ENCODE measurements at regions not wholly inside any gene's neighbourhood (a gene's known extent, or its start where the extent isn't known, plus 50 kb on each side); places are given as distances from the start of the nearest gene placed in this dataset.
"Not testable (repeated sequence)": the region's sequence is repeated elsewhere in the genome, so short reads cannot be mapped to it uniquely, and the experiment has no call there.

DNA sequence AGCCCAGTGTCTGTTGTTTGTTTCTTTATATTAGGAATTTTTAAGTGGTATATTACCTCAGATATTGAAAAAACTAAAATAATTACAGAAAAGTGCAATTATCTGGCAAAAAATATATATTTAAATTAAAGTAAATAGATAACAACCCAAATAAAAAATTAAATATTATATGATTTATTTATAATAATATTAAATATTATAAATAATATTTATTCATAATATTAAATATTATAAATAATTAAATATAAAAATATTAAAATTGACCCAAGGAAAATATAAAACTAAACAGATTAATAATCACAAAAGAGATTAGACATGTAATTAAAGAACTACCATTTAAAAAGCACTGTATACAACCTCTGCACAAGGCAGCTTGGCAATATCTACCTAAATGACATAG is 331.9 kb upstream of the POGK start:
- DNase-seq = no peak

DNA sequence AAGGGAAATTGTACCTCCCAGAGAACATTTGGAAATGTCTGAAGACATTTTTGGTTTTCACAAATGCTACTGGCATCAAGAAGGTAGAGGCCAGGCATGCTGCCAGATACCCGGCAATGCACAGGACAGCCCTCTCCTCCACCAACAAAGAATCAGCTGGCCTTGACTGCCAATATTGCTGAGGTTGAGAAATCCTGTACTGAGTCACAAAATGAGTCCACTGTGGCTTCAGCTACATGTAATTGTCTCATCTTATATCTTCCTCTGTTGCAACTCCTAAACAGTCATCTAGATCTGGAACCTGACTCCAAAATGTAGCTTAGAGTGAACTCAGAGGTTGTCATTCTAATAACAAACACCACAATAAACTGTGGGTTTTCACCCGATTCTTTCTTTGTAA is 327.5 kb upstream of the POGK start:
- no peak for DNase-seq

DNA sequence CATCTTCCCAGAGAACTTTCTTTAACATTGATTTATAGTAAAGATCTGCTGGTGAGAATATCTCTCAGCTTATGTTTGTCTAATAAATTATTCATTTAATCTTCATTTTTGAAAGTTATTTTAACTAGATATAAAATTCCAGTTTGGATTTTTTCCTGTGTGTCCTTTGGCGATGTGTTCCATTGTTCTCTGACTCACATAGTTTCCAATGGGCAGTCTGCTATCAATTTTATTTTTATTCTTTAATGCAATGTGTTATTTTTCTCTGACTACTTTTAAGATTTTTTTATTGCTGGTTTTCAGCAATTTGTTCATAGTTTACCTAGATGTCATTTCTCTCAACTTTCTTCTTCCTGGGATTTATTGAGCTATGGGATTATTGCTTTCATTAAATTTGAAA is 325.2 kb upstream of the POGK start:
- DNase-seq = no peak

DNA sequence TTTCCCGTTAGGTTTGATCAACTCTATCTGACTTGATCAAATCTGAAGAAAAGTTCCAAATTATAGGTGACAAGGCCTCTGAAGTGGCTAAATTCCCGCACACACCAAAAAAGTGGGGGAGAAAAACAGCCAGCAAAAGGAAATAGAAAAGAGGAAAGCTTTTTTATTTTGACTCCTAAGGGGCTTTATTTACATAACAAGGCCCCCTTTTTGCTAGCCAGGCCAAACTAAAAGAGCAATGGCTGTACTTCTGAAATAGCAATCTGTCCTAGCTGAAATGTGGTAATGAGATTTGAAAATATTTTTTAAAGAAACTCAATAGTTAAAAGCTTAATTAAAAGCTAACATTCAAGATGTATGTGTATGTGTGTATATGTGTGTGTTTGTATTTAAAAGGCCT is 311.5 kb upstream of the POGK start:
- no peak for DNase-seq

GRCh38 chr1:166538646-166539045 is 300.6 kb upstream of the POGK start:
- DNase-seq = no peak

GRCh38 chr1:166544036-166544435 is 295.2 kb upstream of the POGK start:
- DNase-seq = no peak

DNA sequence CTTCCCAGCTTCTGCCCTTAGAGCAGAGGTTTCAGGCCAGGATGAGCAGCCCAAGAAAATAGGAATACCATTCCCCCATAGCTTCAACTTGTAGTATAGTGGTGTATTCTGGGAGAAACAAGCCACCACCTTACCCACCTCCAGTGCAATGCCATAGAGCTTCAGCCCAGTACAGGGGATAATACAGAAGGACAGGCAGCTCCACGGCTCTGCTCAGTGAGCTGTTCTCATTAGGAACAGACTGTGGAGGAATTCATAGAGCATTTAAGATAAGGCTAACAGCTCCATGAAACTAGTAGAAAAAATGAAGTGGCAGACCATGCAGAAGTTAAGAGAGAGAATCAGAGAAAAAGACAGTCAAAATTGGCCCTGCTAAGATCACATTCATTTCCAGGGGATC is 294.7 kb upstream of the POGK start:
- DNase-seq = no peak

- DNase-seq = no peak
Measured at GRCh38 chr1:166552706-166553105, 286.6 kb upstream of the POGK start.

GRCh38 chr1:166570954-166571353 is 268.3 kb upstream of the POGK start:
- no peak for DNase-seq

- no peak for DNase-seq
Measured at GRCh38 chr1:166573199-166573598, 266.1 kb upstream of the POGK start.

DNA sequence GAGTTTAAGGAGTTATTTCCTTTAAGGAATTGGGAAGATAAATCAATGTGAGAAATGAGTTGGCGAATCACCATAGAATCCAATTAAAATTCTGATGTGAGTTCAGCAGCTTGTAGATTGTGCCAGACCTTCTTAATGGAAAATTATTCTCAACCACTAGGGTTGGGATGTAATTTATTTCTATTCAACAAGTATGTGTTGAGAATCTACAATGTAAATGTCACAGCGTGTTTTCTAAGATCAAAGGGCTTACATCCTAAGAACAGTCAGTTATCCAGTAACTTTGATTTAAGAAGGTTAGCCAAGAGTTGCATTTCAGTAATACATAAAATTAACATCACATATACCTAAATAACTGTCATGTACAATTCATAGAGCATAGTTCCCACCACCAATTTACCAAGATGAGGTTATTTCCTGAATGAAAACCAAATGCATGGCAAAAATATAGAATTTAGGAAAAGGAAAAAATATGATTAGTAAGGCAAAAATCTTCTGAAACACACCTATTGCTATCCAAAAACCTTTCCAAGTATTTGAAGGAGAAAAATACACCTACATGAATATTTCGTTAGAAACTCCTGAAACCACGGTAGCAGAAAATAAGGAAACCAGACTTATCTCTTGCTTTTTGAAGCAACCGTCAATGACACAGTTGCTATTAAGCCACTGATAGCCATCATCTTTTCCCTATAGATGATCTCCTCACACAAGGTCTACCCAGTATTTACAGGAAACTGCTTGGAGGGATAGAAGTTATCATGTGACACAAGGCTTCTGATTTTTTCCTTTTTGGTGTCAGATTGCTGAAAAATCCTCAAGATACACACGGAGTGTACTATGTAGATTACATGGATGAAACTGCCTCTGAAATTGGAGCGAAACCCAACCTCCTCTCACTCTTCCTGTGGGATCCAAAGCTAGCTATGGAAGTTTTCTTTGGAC is 259.4 kb upstream of the POGK start:
- no peak for DNase-seq

GRCh38 chr1:166588741-166589140 is 250.5 kb upstream of the POGK start:
- no peak for DNase-seq

- no peak for DNase-seq
Measured at GRCh38 chr1:166590161-166590560, 249.1 kb upstream of the POGK start.

GRCh38 chr1:166594646-166595045 is 244.6 kb upstream of the POGK start:
- no peak for DNase-seq

GRCh38 chr1:166597516-166597915 is 241.8 kb upstream of the POGK start:
- DNase-seq = no peak

DNA sequence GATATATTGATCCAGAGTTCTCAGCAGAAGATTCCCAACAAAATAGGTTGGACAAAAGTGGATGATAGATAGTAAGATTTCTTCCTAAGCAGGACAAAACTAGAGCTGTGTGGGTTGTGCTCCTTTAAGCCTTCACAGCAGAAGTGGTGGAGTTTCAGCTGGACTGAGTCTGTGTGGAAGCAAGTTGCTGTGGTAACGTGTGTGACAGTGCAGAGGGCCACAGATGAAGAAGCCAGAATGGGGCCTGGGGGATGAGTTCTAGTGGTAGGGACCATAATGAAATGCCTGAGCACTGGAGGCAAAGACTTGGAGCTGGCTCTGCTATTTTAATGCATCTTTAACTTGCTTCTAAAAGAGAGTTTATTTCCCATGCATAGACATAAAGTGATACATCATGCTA is 238.7 kb upstream of the POGK start:
- no peak for DNase-seq

DNA sequence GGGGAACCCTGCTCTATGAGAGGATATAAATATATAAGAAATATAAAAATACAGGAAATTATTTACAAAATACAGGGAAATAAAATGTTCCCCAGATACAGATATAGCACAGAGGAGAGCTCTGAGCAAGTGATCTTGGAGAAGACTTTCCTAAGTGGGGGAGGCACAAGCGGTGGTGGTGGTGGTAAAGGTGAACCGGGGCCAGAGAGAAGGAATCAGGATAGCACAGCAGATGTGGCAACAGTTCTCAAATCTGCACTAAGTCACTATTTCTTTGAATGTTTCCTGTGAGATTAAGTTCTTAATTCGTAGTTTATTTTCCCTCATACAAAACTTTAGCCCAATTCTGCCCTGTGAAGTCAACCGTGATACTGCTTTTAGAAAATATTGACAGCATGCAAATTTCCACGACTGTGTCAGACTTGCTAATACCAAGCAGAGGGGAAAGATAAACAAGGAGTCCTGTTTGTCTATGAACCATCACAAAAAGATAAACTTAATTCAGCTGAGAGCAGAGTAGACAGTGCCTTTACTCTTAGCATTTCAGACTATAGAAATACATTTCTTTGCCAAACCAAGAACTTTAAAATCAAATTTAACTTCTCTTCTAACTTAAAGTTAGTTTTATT is 237.5 kb upstream of the POGK start:
- DNase-seq = no peak

GRCh38 chr1:166602801-166603200 is 236.5 kb upstream of the POGK start:
- DNase-seq = not testable (repeated sequence)

DNA sequence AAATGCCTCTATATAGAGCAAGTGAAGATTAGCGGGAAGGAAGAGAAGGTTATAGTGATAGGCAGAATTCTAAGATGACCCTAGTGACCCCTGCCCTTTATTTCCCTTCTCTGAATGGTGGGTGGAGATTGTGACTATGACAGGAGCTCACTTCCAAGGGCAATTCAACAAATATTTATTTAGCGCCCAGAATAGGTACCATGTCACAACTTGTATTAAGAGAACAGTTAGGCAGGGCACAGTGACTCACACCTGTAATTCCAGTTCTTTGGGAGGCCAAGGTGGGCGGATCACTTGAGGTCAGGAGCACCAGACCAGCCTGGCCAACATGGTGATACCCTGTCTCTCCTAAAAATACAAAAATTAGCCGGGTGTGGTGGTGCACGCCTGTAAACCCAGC is 236.0 kb upstream of the POGK start:
- no peak for DNase-seq

GRCh38 chr1:166605137-166605536 is 234.1 kb upstream of the POGK start:
- DNase-seq = no peak

DNA sequence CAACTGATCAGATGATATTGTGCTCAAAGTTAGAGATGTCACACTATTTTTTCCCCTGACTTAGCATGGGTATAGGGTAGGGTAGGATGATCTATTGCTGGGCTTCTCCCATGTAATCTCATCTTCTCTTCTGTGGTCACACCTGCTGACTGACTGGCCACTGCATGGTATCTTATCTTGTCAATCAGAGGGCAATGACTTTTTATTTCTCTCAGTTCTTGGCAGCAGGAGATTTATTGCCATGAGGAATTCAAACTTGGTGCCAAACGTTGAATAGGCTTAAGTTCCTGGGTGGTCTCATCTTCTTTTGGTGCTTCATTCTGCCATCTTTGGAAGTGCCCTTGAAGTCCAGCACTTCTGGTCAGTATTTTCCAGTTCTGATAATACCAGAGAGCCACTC is 226.4 kb upstream of the POGK start:
- DNase-seq = no peak

- no peak for DNase-seq
Measured at GRCh38 chr1:166616206-166616605, 223.1 kb upstream of the POGK start.

GRCh38 chr1:166626711-166627110 is 212.6 kb upstream of the POGK start:
- no peak for DNase-seq

DNA sequence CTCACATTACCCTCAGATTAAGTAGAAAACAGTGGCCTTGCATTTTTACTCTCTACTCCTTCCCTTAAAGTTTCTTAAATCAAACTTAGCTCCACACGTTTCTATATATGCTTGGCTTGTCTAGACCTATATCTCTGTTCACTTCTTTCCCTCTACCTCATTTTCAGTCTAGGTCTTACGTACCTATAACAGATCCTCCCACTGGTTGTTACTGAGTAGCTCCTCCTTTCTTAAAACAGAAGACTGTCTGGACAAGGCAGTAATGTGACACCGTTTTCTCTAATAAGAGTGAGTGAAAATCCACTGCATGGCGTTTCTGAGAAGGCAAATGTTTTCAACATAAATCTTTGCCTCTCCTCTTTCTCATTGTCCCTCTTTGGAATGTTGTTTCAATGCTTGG is 211.7 kb upstream of the POGK start:
- no peak for DNase-seq

- DNase-seq = no peak
Measured at GRCh38 chr1:166628259-166628658, 211.0 kb upstream of the POGK start.
